ENCODE measurements at regions not wholly inside any gene's neighbourhood (a gene's known extent, or its start where the extent isn't known, plus 50 kb on each side); places are given as distances from the start of the nearest gene placed in this dataset.

DNA sequence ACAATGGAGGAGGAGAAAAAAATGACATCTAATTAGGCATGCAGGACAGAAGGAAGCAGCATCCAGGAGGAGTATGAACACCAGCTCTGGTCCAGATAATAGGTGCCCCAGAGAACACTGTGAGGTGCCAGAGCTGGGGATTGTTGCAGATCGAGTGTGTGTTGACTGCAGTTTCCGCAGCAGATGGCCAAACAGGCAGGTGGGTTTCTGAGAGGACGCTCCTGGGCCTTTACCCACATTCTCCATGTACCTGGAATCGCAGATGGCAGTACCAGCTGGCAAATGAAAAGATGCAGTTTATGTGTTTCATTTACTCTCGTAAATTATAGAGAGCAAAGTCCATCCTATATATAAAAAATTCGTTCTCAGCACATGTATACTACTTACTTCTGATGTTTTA, 182.2 kb upstream of the ISL1 start:
- DNase-seq (ENCODE audit: low spot score), result no peak
- TF ChIP-seq, protein P1, sequence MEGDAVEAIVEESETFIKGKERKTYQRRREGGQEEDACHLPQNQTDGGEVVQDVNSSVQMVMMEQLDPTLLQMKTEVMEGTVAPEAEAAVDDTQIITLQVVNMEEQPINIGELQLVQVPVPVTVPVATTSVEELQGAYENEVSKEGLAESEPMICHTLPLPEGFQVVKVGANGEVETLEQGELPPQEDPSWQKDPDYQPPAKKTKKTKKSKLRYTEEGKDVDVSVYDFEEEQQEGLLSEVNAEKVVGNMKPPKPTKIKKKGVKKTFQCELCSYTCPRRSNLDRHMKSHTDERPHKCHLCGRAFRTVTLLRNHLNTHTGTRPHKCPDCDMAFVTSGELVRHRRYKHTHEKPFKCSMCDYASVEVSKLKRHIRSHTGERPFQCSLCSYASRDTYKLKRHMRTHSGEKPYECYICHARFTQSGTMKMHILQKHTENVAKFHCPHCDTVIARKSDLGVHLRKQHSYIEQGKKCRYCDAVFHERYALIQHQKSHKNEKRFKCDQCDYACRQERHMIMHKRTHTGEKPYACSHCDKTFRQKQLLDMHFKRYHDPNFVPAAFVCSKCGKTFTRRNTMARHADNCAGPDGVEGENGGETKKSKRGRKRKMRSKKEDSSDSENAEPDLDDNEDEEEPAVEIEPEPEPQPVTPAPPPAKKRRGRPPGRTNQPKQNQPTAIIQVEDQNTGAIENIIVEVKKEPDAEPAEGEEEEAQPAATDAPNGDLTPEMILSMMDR (IDR thresholded peaks at IDR 0.05; ENCODE audit: extremely low read depth, insufficient read depth, missing control alignments), result no peak
- in situ Hi-C loops (cut with MboI; ENCODE audit: low pct_unique_long_range_greater_than_20kb, low sequenced_read_pairs, unreplicated experiment), result no loop called here

DNA sequence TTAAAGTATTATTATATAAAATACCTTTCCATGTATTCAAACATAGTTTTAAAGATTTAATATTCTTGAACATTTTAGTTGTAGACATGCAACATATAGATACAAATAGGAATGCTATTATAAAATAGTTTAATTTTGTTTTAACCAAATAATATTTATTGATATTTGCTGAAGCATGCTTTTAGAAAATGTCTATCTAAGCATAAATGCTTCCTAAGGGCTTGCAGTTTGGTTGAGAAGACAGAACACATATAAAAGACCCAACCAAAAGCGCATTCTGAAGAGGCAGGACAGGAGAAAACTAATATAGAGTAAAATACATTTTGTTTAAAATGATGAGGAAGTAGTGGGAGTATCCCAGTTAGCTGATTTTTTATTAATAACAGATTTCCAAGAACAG, 181.5 kb upstream of the ISL1 start:
- TF ChIP-seq, protein P1 (IDR thresholded peaks at IDR 0.05; ENCODE audit: extremely low read depth, insufficient read depth, missing control alignments), result no peak
- no peak for DNase-seq (ENCODE audit: low spot score)
- in situ Hi-C loops (cut with MboI; ENCODE audit: low pct_unique_long_range_greater_than_20kb, low sequenced_read_pairs, unreplicated experiment), result no loop called here

DNA sequence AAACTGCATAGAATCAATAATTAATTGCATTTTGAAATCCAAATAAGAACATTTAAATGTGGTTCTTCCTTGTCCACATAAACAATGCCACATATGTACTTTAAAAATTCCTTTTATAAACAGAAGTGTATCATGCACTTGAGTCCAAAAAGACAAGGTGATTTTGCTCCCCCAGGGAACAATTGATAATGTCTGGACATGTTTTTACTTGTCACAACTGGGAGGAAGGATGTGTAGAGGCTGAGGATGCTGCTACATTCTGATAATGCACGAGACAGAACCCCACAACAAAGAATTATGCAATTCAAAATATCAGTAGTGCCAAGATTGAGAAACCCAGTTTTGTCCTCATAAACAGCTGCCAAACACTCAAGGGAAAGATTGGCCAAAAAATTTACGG, 181.1 kb upstream of the ISL1 start:
- no peak for DNase-seq (ENCODE audit: low spot score)
- TF ChIP-seq, protein P1 (IDR thresholded peaks at IDR 0.05; ENCODE audit: extremely low read depth, insufficient read depth, missing control alignments), result no peak
- in situ Hi-C loops (cut with MboI; ENCODE audit: low pct_unique_long_range_greater_than_20kb, low sequenced_read_pairs, unreplicated experiment), result no loop called here

DNA sequence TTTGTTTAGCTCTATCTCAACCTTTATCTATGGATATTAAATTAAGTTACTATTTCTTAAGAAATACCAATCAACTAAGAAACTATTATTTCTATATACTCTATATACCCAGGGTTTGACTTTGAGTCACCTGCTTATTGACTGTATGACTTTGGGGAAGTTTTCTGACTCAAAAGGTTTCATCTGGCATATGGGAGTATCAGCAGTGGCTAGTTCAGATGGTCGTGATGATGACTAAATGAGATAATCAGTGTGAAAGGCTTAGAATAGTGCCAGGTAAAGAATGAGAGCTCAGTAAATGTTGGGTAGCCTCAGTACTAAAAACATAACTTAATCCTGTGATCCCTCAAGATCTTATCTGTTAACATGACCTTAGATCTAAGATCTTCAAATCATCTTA, 179.7 kb upstream of the ISL1 start:
- DNase-seq (ENCODE audit: low spot score), result no peak
- TF ChIP-seq, protein P1 (IDR thresholded peaks at IDR 0.05; ENCODE audit: extremely low read depth, insufficient read depth, missing control alignments), result no peak
- in situ Hi-C loops (cut with MboI; ENCODE audit: low pct_unique_long_range_greater_than_20kb, low sequenced_read_pairs, unreplicated experiment), result no loop called here

DNA sequence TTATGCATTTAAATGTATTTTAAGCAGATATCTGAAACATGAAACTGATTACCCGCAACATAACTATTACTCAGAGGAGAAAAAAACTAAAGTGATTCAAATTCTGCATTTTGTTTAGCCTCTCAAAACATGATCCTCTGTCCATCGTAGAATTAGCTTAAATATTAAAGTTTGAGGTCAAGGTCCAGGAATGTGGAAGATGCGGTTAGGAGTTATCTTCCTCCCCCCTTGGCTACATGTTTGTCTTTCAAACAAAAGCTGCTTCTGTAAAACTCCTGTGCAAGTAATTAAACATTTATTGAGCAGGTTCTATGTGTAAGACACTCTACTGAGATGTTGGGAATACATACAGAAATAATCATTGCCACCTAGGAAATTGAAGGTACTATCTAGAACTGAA, 175.0 kb upstream of the ISL1 start:
- in situ Hi-C loops (cut with MboI; ENCODE audit: low pct_unique_long_range_greater_than_20kb, low sequenced_read_pairs, unreplicated experiment), result no loop called here
- DNase-seq (ENCODE audit: low spot score), result no peak
- TF ChIP-seq, protein P1 (IDR thresholded peaks at IDR 0.05; ENCODE audit: extremely low read depth, insufficient read depth, missing control alignments), result no peak

DNA sequence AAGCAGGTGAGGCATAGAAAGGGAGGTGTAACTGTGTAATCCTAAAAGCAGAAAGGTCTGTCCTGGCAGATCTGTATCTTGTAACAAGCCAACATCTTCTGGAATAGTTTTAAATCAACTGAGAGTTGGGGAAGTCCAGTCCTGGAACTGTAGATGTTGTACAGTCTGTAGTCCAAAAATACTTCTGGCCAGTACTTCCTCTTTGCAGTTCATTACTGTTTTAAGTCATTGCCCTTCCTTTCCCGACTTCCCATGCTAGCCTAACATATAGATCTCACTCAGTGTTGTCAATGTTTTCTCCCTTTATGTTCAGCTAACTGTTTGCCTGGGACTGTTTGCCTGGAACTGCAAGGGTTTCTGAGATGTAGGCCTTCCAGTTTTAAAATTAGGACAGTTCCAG, 168.5 kb upstream of the ISL1 start:
- in situ Hi-C loops (cut with MboI; ENCODE audit: low pct_unique_long_range_greater_than_20kb, low sequenced_read_pairs, unreplicated experiment), result no loop called here
- no peak for DNase-seq (ENCODE audit: low spot score)

More for the DNA sequence above, 168.5 kb upstream of the ISL1 start:
- TF ChIP-seq, protein P1 (IDR thresholded peaks at IDR 0.05; ENCODE audit: extremely low read depth, insufficient read depth, missing control alignments), result no peak
